PFSK-1 (cell line): ENCODE measurements at regions not wholly inside any gene's neighbourhood (a gene's known extent, or its start where the extent isn't known, plus 50 kb on each side); places are given as distances from the start of the nearest gene placed in this dataset.

ENCODE experiments used
- SIN3A ChIP-seq: IDR thresholded peaks from 2 replicates; pipeline ENCODE4 v1.6.1; 2012; ENCODE audit warnings: mild to moderate bottlenecking, low read length, moderate library complexity, borderline replicate concordance; ENCODE audit not compliant: insufficient read depth
- TF ChIP-seq, protein P1 (sequence below), 2 experiments: IDR thresholded peaks; 2 replicates each; pipeline versions ENCODE4 v1.6.1 to v1.8.0; 2011 to 2012; ENCODE audit warnings: low read depth in 2 of 2, low read length in 2 of 2, control low read depth in 1 of 2, inconsistent platforms in 1 of 2, mild to moderate bottlenecking in 1 of 2, moderate library complexity in 1 of 2; ENCODE audit not compliant: insufficient read depth in 1 of 2

GRCh38 chr4:26141051-26141721 is 179.6 kb upstream of the RBPJ start:
- no peak for TF ChIP-seq SIN3A
- TF ChIP-seq, protein P1, sequence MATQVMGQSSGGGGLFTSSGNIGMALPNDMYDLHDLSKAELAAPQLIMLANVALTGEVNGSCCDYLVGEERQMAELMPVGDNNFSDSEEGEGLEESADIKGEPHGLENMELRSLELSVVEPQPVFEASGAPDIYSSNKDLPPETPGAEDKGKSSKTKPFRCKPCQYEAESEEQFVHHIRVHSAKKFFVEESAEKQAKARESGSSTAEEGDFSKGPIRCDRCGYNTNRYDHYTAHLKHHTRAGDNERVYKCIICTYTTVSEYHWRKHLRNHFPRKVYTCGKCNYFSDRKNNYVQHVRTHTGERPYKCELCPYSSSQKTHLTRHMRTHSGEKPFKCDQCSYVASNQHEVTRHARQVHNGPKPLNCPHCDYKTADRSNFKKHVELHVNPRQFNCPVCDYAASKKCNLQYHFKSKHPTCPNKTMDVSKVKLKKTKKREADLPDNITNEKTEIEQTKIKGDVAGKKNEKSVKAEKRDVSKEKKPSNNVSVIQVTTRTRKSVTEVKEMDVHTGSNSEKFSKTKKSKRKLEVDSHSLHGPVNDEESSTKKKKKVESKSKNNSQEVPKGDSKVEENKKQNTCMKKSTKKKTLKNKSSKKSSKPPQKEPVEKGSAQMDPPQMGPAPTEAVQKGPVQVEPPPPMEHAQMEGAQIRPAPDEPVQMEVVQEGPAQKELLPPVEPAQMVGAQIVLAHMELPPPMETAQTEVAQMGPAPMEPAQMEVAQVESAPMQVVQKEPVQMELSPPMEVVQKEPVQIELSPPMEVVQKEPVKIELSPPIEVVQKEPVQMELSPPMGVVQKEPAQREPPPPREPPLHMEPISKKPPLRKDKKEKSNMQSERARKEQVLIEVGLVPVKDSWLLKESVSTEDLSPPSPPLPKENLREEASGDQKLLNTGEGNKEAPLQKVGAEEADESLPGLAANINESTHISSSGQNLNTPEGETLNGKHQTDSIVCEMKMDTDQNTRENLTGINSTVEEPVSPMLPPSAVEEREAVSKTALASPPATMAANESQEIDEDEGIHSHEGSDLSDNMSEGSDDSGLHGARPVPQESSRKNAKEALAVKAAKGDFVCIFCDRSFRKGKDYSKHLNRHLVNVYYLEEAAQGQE (IDR thresholded peaks at IDR 0.05; ENCODE audit: insufficient read depth in 1 of 2, low read depth in 2 of 2, low read length in 2 of 2), result no peak
